ENCODE measurements at regions not wholly inside any gene's neighbourhood (a gene's known extent, or its start where the extent isn't known, plus 50 kb on each side); places are given as distances from the start of the nearest gene placed in this dataset.

GRCh38 chr3:118541796-118542195, 492.9 kb downstream of the IGSF11 start:
- no peak overlapping the region for H3K4me2 ChIP-seq
- no peaks in the 10 kb centered on the region for H3K36me3 ChIP-seq (ENCODE audit: insufficient read depth)
- no peaks in the 10 kb centered on the region for H3K79me2 ChIP-seq (replicated peaks; ENCODE audit: insufficient read depth)
- no peak overlapping the region for H3K4me3 Mint-ChIP-seq
- TF ChIP-seq REST (IDR thresholded peaks at IDR 0.05; ENCODE audit: unreplicated experiment) (no peak), CTCF (conservative IDR thresholded peaks at IDR 0.05; ENCODE audit: low read depth in 2 of 2) (no peak), POLR2AphosphoS5 (IDR thresholded peaks at IDR 0.05; ENCODE audit: low read depth) (no peak)
- H3K9me3 Mint-ChIP-seq = no peaks in the 10 kb centered on the region
- peaks cover 23% of the 10 kb centered on the region; the same call in 1 of the 2 replicates for H3K9me2 ChIP-seq (ENCODE audit: insufficient read depth)
- H3K4me1 Mint-ChIP-seq = peaks cover 10% of the 10 kb centered on the region
- H3K27me3 ChIP-seq (ENCODE audit: insufficient read depth) = no peaks in the 10 kb centered on the region
- no peaks in the 10 kb centered on the region for H3F3A ChIP-seq (replicated peaks; ENCODE audit: low read depth)
- H4K20me1 ChIP-seq (replicated peaks; ENCODE audit: insufficient read depth) = 0 out of 2 replicates have a peak, but pooled peaks cover 3% of the 10 kb centered on the region
- no peak overlapping the region for H3K27ac ChIP-seq (ENCODE audit: low read depth)
- H3K27ac Mint-ChIP-seq = no peak overlapping the region
- H3K27me3 Mint-ChIP-seq (ENCODE audit: insufficient read depth, low read depth, poor library complexity) = peaks cover 3% of the 10 kb centered on the region
- DNase-seq (ENCODE audit: low spot score) = no peak
- no peak overlapping the region for H2AFZ ChIP-seq
- H3K4me1 ChIP-seq (ENCODE audit: insufficient read depth) = no peaks in the 10 kb centered on the region; the same call in 1 of the 2 replicates
- ATAC-seq = no peak
- H3K4me3 ChIP-seq = no peak overlapping the region
- H3K36me3 Mint-ChIP-seq (ENCODE audit: low read depth) = no peaks in the 10 kb centered on the region

GRCh38 chr3:118543832-118544231, 490.8 kb downstream of the IGSF11 start:
- Histone ChIP-seq H3K36me3 (ENCODE audit: insufficient read depth) (no peaks in the 10 kb centered on the region), H3K27me3 (ENCODE audit: insufficient read depth) (no peaks in the 10 kb centered on the region), H2AFZ (no peak overlapping the region; the same call in 1 of the 2 replicates), H3F3A (replicated peaks; ENCODE audit: low read depth) (no peaks in the 10 kb centered on the region), H3K4me2 (no peak overlapping the region), H3K9me2 (ENCODE audit: insufficient read depth) (peaks cover 29% of the 10 kb centered on the region; the same call in 1 of the 2 replicates), H4K20me1 (replicated peaks; ENCODE audit: insufficient read depth) (0 out of 2 replicates have a peak, but pooled peaks cover 3% of the 10 kb centered on the region), H3K27ac (ENCODE audit: low read depth) (no peak overlapping the region), H3K4me3 (no peak overlapping the region), H3K4me1 (ENCODE audit: insufficient read depth) (no peaks in the 10 kb centered on the region; the same call in 1 of the 2 replicates), H3K79me2 (replicated peaks; ENCODE audit: insufficient read depth) (no peaks in the 10 kb centered on the region)
- DNase-seq (ENCODE audit: low spot score) (no peak), ATAC-seq (no peak)
- H3K4me3 Mint-ChIP-seq = no peak overlapping the region
- H3K36me3 Mint-ChIP-seq (ENCODE audit: low read depth) = no peaks in the 10 kb centered on the region
- H3K27ac Mint-ChIP-seq = no peak overlapping the region
- H3K4me1 Mint-ChIP-seq = peaks cover 10% of the 10 kb centered on the region
- H3K27me3 Mint-ChIP-seq (ENCODE audit: insufficient read depth, low read depth, poor library complexity) = peaks cover 3% of the 10 kb centered on the region
- no peaks in the 10 kb centered on the region for H3K9me3 Mint-ChIP-seq
- TF ChIP-seq NANOG (IDR thresholded peaks at IDR 0.05; ENCODE audit: borderline replicate concordance) = no peak
- TF ChIP-seq STAT1 (IDR thresholded peaks at IDR 0.05; ENCODE audit: unreplicated experiment) = no peak
- no peak for TF ChIP-seq CTCF (conservative IDR thresholded peaks at IDR 0.05; ENCODE audit: low read depth in 2 of 2)
- TF ChIP-seq ZNF462 (CRISPR knock-in tag; IDR thresholded peaks at IDR 0.05) = no peak
- no peak for TF ChIP-seq ZNF114 (CRISPR knock-in tag; IDR thresholded peaks at IDR 0.05)

Data from GM23338 (cell line).